Endodermal cell (in vitro differentiated cells): ENCODE measurements at regions not wholly inside any gene's neighbourhood (a gene's known extent, or its start where the extent isn't known, plus 50 kb on each side); places are given as distances from the start of the nearest gene placed in this dataset.

Experiments
- DNase-seq: peaks from one replicate; pipeline ENCODE4 v3.0.0-alpha.2; 2017
- H3K27ac ChIP-seq: 2 replicates; pipeline ENCODE4 v1.5.1; 2013; ENCODE audit warnings: mild to moderate bottlenecking, low read depth, low read length, moderate library complexity
- H3K27me3 ChIP-seq: 2 replicates; pipeline ENCODE4 v1.6.1; 2013; ENCODE audit warnings: mild to moderate bottlenecking, low read length, moderate library complexity; ENCODE audit not compliant: insufficient read depth, control insufficient read depth, poor library complexity, severe bottlenecking
- H3K36me3 ChIP-seq: 2 replicates; pipeline ENCODE4 v1.7.0; 2013; ENCODE audit warnings: mild to moderate bottlenecking, low read length, moderate library complexity; ENCODE audit not compliant: control insufficient read depth, insufficient read depth
- H3K4me1 ChIP-seq: one replicate; pipeline ENCODE4 v1.7.0; 2013; ENCODE audit warnings: low read length; ENCODE audit not compliant: control insufficient read depth, insufficient read depth
- H3K4me3 ChIP-seq: 2 replicates; pipeline ENCODE4 v1.5.1; 2013; ENCODE audit warnings: mild to moderate bottlenecking, low read length, moderate library complexity
- H3K9ac ChIP-seq: 2 replicates; pipeline ENCODE4 v1.6.1; 2013; ENCODE audit warnings: mild to moderate bottlenecking, low read length, moderate library complexity; ENCODE audit not compliant: poor library complexity, severe bottlenecking; ENCODE audit errors: extremely low read depth
- H3K9me3 ChIP-seq: 2 replicates; pipeline ENCODE4 v1.6.1; 2013; ENCODE audit warnings: mild to moderate bottlenecking, low read length, moderate library complexity; ENCODE audit not compliant: control insufficient read depth
- H3K27ac Mint-ChIP-seq: 2 replicates; pipeline ENCODE4 v1.8.0; 2020; ENCODE audit warnings: mixed read lengths
- H3K27me3 Mint-ChIP-seq: 2 replicates; pipeline ENCODE4 v1.8.0; 2021; ENCODE audit warnings: mild to moderate bottlenecking, mixed read lengths; ENCODE audit not compliant: insufficient read depth
- H3K36me3 Mint-ChIP-seq: 2 replicates; pipeline ENCODE4 v1.8.0; 2020; ENCODE audit warnings: low read depth, mixed read lengths
- H3K4me1 Mint-ChIP-seq: 2 replicates; pipeline ENCODE4 v1.8.0; 2020; ENCODE audit warnings: mixed read lengths
- H3K4me3 Mint-ChIP-seq: 2 replicates; pipeline ENCODE4 v1.8.0; 2020; ENCODE audit warnings: mild to moderate bottlenecking, moderate library complexity, mixed read lengths
- H3K9me3 Mint-ChIP-seq: 2 replicates; pipeline ENCODE4 v1.8.0; 2020; ENCODE audit warnings: mild to moderate bottlenecking, mixed read lengths
- WGBS, 2 experiments: methylation state at CpG; one replicate each; pipeline versions ENCODE4 v1.1.5 to v1.1.7; 2013; ENCODE audit warnings: missing lambda C conversion rate in 2 of 2, mixed read lengths in 1 of 2; ENCODE audit not compliant: insufficient coverage in 1 of 2, insufficient read length in 1 of 2; 5-methylcytosine and 5-hydroxymethylcytosine counted together
- TF ChIP-seq, protein P1 (sequence below): fragments of 200-600 bp; sonication (generic); conservative IDR thresholded peaks from 2 replicates; pipeline ENCODE4 v1.5.0; 2021; ENCODE audit warnings: antibody characterized with exemption, mild to moderate bottlenecking

DNA sequence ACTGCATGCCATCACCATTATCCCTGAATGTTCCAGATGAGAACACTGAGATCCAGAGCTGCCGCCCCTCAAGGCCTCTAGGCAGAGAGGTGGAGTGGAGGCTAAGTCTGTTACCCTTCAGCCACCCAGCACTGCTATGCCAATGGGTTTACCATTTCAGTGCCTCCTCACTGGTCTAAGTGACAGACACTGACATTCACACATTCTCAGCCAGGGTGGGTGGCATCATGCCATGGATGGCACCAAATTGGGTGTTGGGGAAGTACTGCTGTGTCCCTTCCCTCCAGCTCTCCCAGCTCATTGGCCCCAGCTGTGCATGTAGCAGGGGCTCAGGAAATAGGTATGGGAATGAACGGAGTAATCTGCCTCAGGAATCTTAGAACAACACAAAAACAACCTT, 96.8 kb upstream of the PLET1 start:
- TF ChIP-seq, protein P1, sequence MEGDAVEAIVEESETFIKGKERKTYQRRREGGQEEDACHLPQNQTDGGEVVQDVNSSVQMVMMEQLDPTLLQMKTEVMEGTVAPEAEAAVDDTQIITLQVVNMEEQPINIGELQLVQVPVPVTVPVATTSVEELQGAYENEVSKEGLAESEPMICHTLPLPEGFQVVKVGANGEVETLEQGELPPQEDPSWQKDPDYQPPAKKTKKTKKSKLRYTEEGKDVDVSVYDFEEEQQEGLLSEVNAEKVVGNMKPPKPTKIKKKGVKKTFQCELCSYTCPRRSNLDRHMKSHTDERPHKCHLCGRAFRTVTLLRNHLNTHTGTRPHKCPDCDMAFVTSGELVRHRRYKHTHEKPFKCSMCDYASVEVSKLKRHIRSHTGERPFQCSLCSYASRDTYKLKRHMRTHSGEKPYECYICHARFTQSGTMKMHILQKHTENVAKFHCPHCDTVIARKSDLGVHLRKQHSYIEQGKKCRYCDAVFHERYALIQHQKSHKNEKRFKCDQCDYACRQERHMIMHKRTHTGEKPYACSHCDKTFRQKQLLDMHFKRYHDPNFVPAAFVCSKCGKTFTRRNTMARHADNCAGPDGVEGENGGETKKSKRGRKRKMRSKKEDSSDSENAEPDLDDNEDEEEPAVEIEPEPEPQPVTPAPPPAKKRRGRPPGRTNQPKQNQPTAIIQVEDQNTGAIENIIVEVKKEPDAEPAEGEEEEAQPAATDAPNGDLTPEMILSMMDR = no peak
- H3K27me3 ChIP-seq = no peaks in the 10 kb centered on the region
- no peaks in the 10 kb centered on the region for H3K9me3 ChIP-seq
- H3K36me3 ChIP-seq = no peaks in the 10 kb centered on the region
- Mint-ChIP-seq H3K27me3 (no peaks in the 10 kb centered on the region), H3K36me3 (no peaks in the 10 kb centered on the region), H3K4me1 (peaks cover 9% of the 10 kb centered on the region), H3K27ac (no peak overlapping the region), H3K9me3 (no peaks in the 10 kb centered on the region), H3K4me3 (no peak overlapping the region)
- H3K4me1 ChIP-seq = no peaks in the 10 kb centered on the region
- 88% methylated on average over 1 of the region's 2 CpGs; no CpG with 5 or more reads in 1 of the 2 experiments for WGBS, 2 experiments
- H3K9ac ChIP-seq = no peak overlapping the region
- H3K4me3 ChIP-seq = no peak overlapping the region
- DNase-seq = peak; percentile 51
- no peak overlapping the region for H3K27ac ChIP-seq

DNA sequence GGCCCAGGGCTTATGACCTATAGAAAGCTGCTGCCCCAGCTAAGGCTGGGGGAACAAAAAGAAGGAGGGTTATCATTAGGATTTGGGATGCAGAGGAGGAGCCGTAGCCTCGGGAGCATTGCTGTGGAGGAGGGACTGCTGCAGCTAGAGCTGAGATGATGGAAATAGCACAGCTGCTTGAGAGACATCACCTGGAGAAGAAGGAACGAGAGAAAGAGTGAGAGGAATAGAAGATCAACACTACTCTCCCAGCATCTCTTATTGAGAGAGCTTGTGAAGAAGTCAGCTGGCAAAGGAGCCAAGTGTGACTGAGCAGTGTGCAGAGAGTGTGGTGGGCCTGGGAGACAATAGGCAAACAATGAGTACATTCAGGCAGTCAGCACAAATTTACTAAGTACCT, 100.7 kb upstream of the PLET1 start:
- H3K9me3 Mint-ChIP-seq = no peaks in the 10 kb centered on the region
- no peaks in the 10 kb centered on the region for H3K4me1 ChIP-seq
- 90 to 100% methylated on average over 2 to 3 of the region's 3 CpGs for WGBS, 2 experiments
- H3K4me1 Mint-ChIP-seq = peaks cover 21% of the 10 kb centered on the region
- no peaks in the 10 kb centered on the region for H3K27me3 ChIP-seq
- H3K27ac ChIP-seq = no peak overlapping the region
- no peaks in the 10 kb centered on the region for H3K36me3 ChIP-seq
- H3K27ac Mint-ChIP-seq = no peak overlapping the region
- no peaks in the 10 kb centered on the region for H3K36me3 Mint-ChIP-seq
- TF ChIP-seq, protein P1 = no peak
- H3K4me3 Mint-ChIP-seq = no peak overlapping the region
- no peak for DNase-seq
- H3K4me3 ChIP-seq = no peak overlapping the region
- no peaks in the 10 kb centered on the region for H3K9me3 ChIP-seq
- no peaks in the 10 kb centered on the region for H3K27me3 Mint-ChIP-seq
- H3K9ac ChIP-seq = no peak overlapping the region

DNA sequence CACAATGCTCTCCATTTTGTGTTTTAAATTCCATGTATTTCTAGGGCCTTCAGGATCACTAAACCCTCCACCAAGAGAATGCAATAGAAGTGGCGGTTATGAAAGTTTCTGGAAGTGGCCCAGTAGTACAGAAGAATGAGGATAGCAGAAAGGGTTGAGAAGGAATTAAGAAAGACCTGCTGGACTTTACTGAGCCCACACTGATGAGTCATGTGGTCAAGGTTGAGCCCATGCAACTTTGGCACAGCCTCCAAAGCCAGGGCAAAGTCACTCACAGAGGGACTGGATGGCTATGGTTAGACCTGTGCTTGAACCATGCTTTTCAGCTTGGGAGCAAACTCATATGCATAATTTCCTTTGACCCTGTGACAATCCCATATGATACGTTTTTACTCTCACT, 102.9 kb upstream of the PLET1 start:
- no peak overlapping the region for H3K27ac ChIP-seq
- Mint-ChIP-seq H3K4me1 (peaks cover 16% of the 10 kb centered on the region), H3K36me3 (no peaks in the 10 kb centered on the region), H3K27ac (no peak overlapping the region), H3K9me3 (no peaks in the 10 kb centered on the region), H3K27me3 (no peaks in the 10 kb centered on the region), H3K4me3 (no peak overlapping the region)
- no peak overlapping the region for H3K9ac ChIP-seq
- DNase-seq = no peak
- H3K4me1 ChIP-seq = no peaks in the 10 kb centered on the region
- WGBS, 2 experiments = 91 to 100% methylated on average over 2 of the region's 2 CpGs
- no peaks in the 10 kb centered on the region for H3K9me3 ChIP-seq
- no peaks in the 10 kb centered on the region for H3K27me3 ChIP-seq
- no peaks in the 10 kb centered on the region for H3K36me3 ChIP-seq
- H3K4me3 ChIP-seq = no peak overlapping the region
- TF ChIP-seq, protein P1 = no peak
